Omental fat pad (tissue), 3 donors: ENCODE measurements at regions not wholly inside any gene's neighbourhood (a gene's known extent, or its start where the extent isn't known, plus 50 kb on each side); places are given as distances from the start of the nearest gene placed in this dataset.
"Not testable (repeated sequence)": the region's sequence is repeated elsewhere in the genome, so short reads cannot be mapped to it uniquely, and the experiment has no call there.

ENCODE experiments used
- ATAC-seq: fragments of 150-250 bp; one replicate; pipeline ENCODE4 v1.9.1; 2016; ENCODE audit warnings: mild to moderate bottlenecking, moderate library complexity; ENCODE audit not compliant: low FRiP score
- DNase-seq: peaks from one replicate; pipeline ENCODE4 v3.0.0-alpha.2; 2019; ENCODE audit warnings: low spot score
- CTCF ChIP-seq, 3 donors: fragments of 450-650 bp; IDR thresholded peaks; one replicate each; pipeline ENCODE4 v1.5.1; 2016 to 2017; ENCODE audit warnings: antibody characterized with exemption in 3 of 3, mild to moderate bottlenecking in 3 of 3, moderate library complexity in 2 of 3

GRCh38 chr12:131274061-131274460 is 320.4 kb downstream of the ADGRD1 start:
- TF ChIP-seq CTCF (IDR thresholded peaks at IDR 0.05): no peak
- ATAC-seq (no peak), DNase-seq (no peak)

GRCh38 chr12:131274906-131275305 is 321.2 kb downstream of the ADGRD1 start:
- DNase-seq: no peak
- ATAC-seq: no peak
- no peak for TF ChIP-seq CTCF (IDR thresholded peaks at IDR 0.05)

GRCh38 chr12:131275824-131276223 is 322.1 kb downstream of the ADGRD1 start:
- DNase-seq (no peak), ATAC-seq (no peak)
- no peak for TF ChIP-seq CTCF (IDR thresholded peaks at IDR 0.05)

GRCh38 chr12:131276501-131277185 is 322.9 kb downstream of the ADGRD1 start:
- DNase-seq: no peak
- ATAC-seq: no peak
- TF ChIP-seq CTCF (IDR thresholded peaks at IDR 0.05): no peak

GRCh38 chr12:131277186-131278091 is 323.7 kb downstream of the ADGRD1 start:
- not testable (repeated sequence) for DNase-seq, ATAC-seq

GRCh38 chr12:131278451-131279115 is 324.9 kb downstream of the ADGRD1 start:
- not testable (repeated sequence) for DNase-seq

GRCh38 chr12:131279281-131279921 is 325.7 kb downstream of the ADGRD1 start:
- TF ChIP-seq CTCF (IDR thresholded peaks at IDR 0.05): no peak
- ATAC-seq (no peak), DNase-seq (no peak)

More at GRCh38 chr12:131278451-131279115, 324.9 kb downstream of the ADGRD1 start:
- ATAC-seq: not testable (repeated sequence)
